IMR-90 (cell line): ENCODE measurements at regions not wholly inside any gene's neighbourhood (a gene's known extent, or its start where the extent isn't known, plus 50 kb on each side); places are given as distances from the start of the nearest gene placed in this dataset.

Source experiments
- BHLHE40 ChIP-seq: fragments of 150-350 bp; IDR thresholded peaks from 2 replicates; pipeline ENCODE4 v1.6.1; 2016; ENCODE audit warnings: mild to moderate bottlenecking, low read depth, low read length
- MXI1 ChIP-seq: IDR thresholded peaks from 2 replicates; pipeline ENCODE4 v1.6.1; 2012; ENCODE audit warnings: low read depth, mild to moderate bottlenecking, low read length, moderate library complexity, borderline replicate concordance
- POLR2A ChIP-seq: IDR thresholded peaks from 2 replicates; pipeline ENCODE4 v1.6.1; 2012; ENCODE audit warnings: mild to moderate bottlenecking, low read depth, low read length
- RCOR1 ChIP-seq: IDR thresholded peaks from 2 replicates; pipeline ENCODE4 v1.6.1; 2012; ENCODE audit warnings: mild to moderate bottlenecking, low read length, improper control_type of control experiment; ENCODE audit not compliant: insufficient replicate concordance
- RFX5 ChIP-seq: IDR thresholded peaks from 2 replicates; pipeline ENCODE4 v1.8.0; 2012; ENCODE audit warnings: low read depth, mild to moderate bottlenecking, low read length, moderate library complexity
- SMC3 ChIP-seq: fragments of 150-350 bp; IDR thresholded peaks from 2 replicates; pipeline ENCODE4 v1.6.1; 2016; ENCODE audit warnings: low read depth, mild to moderate bottlenecking, antibody characterized with exemption, low read length, moderate library complexity
- TF ChIP-seq, protein P1 (sequence below): conservative IDR thresholded peaks from 2 replicates; pipeline ENCODE4 v1.5.1; 2012; ENCODE audit warnings: mild to moderate bottlenecking, low read depth, low read length, improper control_type of control experiment

DNA sequence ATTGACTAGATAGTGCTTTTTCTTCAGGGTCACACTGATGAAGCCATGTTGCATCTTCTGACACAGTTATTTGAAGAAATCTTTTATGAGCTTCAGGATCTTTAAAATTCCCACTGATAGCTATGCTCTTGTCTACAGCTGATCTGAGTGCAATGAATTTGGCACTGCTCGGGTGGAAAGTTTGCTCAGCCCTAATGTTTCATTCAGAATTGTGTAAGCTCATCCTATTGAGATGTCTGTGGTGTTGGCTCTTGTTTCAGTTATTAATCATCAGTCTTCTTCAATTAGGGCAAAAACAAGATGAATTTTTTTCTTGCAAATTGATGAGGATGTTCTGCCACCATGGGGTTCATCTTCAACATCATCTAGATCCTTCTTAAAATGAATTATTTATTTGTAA is 1387.0 kb upstream of the RAG2 start:
- no peak for TF ChIP-seq POLR2A
- TF ChIP-seq, protein P1, sequence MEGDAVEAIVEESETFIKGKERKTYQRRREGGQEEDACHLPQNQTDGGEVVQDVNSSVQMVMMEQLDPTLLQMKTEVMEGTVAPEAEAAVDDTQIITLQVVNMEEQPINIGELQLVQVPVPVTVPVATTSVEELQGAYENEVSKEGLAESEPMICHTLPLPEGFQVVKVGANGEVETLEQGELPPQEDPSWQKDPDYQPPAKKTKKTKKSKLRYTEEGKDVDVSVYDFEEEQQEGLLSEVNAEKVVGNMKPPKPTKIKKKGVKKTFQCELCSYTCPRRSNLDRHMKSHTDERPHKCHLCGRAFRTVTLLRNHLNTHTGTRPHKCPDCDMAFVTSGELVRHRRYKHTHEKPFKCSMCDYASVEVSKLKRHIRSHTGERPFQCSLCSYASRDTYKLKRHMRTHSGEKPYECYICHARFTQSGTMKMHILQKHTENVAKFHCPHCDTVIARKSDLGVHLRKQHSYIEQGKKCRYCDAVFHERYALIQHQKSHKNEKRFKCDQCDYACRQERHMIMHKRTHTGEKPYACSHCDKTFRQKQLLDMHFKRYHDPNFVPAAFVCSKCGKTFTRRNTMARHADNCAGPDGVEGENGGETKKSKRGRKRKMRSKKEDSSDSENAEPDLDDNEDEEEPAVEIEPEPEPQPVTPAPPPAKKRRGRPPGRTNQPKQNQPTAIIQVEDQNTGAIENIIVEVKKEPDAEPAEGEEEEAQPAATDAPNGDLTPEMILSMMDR: no peak
- TF ChIP-seq SMC3: no peak
- TF ChIP-seq MXI1: no peak
- no peak for TF ChIP-seq BHLHE40
- no peak for TF ChIP-seq RCOR1
- TF ChIP-seq RFX5: no peak
